Nephron (organoid): ENCODE measurements at regions not wholly inside any gene's neighbourhood (a gene's known extent, or its start where the extent isn't known, plus 50 kb on each side); places are given as distances from the start of the nearest gene placed in this dataset.

Experiments
- H3K27ac Mint-ChIP-seq, 3 experiments: 2 replicates each; pipeline ENCODE4 v1.8.0; 2020; ENCODE audit warnings: mixed read lengths in 3 of 3, mild to moderate bottlenecking in 2 of 3, moderate library complexity in 1 of 3
- H3K27me3 Mint-ChIP-seq: 2 replicates; pipeline ENCODE4 v1.8.0; 2021; ENCODE audit warnings: low read depth, mild to moderate bottlenecking, moderate library complexity, mixed read lengths
- H3K36me3 Mint-ChIP-seq: 2 replicates; pipeline ENCODE4 v1.8.0; 2020; ENCODE audit warnings: low read depth, mixed read lengths
- H3K4me1 Mint-ChIP-seq: 2 replicates; pipeline ENCODE4 v1.8.0; 2020; ENCODE audit warnings: mixed read lengths
- H3K4me3 Mint-ChIP-seq, 3 experiments: 2 replicates each; pipeline ENCODE4 v1.8.0; 2020; ENCODE audit warnings: mild to moderate bottlenecking in 3 of 3, mixed read lengths in 3 of 3, moderate library complexity in 2 of 3
- H3K9me3 Mint-ChIP-seq: 2 replicates; pipeline ENCODE4 v1.8.0; 2020; ENCODE audit warnings: mixed read lengths
- TF ChIP-seq, protein P1 (sequence below), 3 experiments: fragments of 200-600 bp; sonication (generic); IDR thresholded peaks; one replicate each; pipeline ENCODE4 v1.5.0; 2021; ENCODE audit warnings: antibody characterized with exemption in 3 of 3; ENCODE audit not compliant: unreplicated experiment in 3 of 3

GRCh38 chr4:104418286-104418685 is 76.4 kb downstream of the CXXC4 start:
- no peaks in the 10 kb centered on the region for H3K36me3 Mint-ChIP-seq
- no peak overlapping the region for H3K4me3 Mint-ChIP-seq
- H3K4me1 Mint-ChIP-seq = peaks cover 20% of the 10 kb centered on the region
- peaks cover 3% of the 10 kb centered on the region for H3K27me3 Mint-ChIP-seq
- no peak overlapping the region for H3K27ac Mint-ChIP-seq
- H3K9me3 Mint-ChIP-seq = no peaks in the 10 kb centered on the region
- TF ChIP-seq, protein P1, sequence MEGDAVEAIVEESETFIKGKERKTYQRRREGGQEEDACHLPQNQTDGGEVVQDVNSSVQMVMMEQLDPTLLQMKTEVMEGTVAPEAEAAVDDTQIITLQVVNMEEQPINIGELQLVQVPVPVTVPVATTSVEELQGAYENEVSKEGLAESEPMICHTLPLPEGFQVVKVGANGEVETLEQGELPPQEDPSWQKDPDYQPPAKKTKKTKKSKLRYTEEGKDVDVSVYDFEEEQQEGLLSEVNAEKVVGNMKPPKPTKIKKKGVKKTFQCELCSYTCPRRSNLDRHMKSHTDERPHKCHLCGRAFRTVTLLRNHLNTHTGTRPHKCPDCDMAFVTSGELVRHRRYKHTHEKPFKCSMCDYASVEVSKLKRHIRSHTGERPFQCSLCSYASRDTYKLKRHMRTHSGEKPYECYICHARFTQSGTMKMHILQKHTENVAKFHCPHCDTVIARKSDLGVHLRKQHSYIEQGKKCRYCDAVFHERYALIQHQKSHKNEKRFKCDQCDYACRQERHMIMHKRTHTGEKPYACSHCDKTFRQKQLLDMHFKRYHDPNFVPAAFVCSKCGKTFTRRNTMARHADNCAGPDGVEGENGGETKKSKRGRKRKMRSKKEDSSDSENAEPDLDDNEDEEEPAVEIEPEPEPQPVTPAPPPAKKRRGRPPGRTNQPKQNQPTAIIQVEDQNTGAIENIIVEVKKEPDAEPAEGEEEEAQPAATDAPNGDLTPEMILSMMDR (IDR thresholded peaks at IDR 0.05; ENCODE audit: unreplicated experiment in 3 of 3) = no peak

- TF ChIP-seq, protein P1 (IDR thresholded peaks at IDR 0.05; ENCODE audit: unreplicated experiment in 3 of 3) = no peak
- H3K27ac Mint-ChIP-seq = no peak overlapping the region
- peaks cover 20% of the 10 kb centered on the region for H3K4me1 Mint-ChIP-seq
- H3K9me3 Mint-ChIP-seq = no peaks in the 10 kb centered on the region
- H3K27me3 Mint-ChIP-seq = peaks cover 3% of the 10 kb centered on the region
- H3K4me3 Mint-ChIP-seq = no peak overlapping the region
- no peaks in the 10 kb centered on the region for H3K36me3 Mint-ChIP-seq
These were observed 77.3 kb downstream of the CXXC4 start for GRCh38 chr4:104417357-104417882.

DNA sequence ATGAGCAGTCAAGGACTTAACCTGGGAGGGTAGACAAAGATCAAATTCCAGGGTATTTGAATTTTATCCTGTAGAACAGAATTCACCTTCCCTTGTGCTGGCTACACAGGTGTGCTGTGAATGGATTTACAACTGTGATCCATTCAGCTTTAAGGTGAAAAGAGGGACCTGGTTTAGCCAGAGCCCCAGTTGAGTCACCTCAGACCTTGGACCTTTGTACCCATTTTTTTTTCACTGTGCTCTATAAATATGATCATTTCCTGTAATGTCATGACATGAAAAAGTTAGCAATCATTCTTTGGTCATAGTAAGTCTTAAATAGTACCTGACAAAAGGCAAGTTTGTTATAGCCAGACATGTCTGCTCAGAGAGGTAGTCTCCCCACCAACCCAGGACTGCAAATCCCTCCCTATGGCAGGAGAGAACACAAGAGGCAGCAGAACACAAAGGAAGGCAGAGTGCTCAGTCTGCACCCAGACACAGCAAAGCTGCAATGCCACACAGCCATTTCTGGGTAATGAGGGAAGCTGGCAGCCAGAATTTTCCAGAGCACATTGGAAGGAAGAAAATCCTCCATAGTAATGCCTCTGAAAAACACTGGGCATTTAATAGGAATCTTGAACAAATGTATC is 77.9 kb downstream of the CXXC4 start:
- Mint-ChIP-seq H3K27me3 (peaks cover 3% of the 10 kb centered on the region), H3K27ac (no peak overlapping the region), H3K36me3 (no peaks in the 10 kb centered on the region), H3K4me3 (no peak overlapping the region), H3K9me3 (no peaks in the 10 kb centered on the region), H3K4me1 (peaks cover 18% of the 10 kb centered on the region)
- TF ChIP-seq, protein P1 (IDR thresholded peaks at IDR 0.05; ENCODE audit: unreplicated experiment in 3 of 3) = no peak

GRCh38 chr4:104413487-104413886 is 81.2 kb downstream of the CXXC4 start:
- H3K4me1 Mint-ChIP-seq = peaks cover 20% of the 10 kb centered on the region
- H3K9me3 Mint-ChIP-seq = no peaks in the 10 kb centered on the region
- H3K27me3 Mint-ChIP-seq = peaks cover 3% of the 10 kb centered on the region
- no peaks in the 10 kb centered on the region for H3K36me3 Mint-ChIP-seq
- no peak overlapping the region for H3K4me3 Mint-ChIP-seq
- TF ChIP-seq, protein P1 (IDR thresholded peaks at IDR 0.05; ENCODE audit: unreplicated experiment in 3 of 3) = no peak
- H3K27ac Mint-ChIP-seq = no peak overlapping the region

DNA sequence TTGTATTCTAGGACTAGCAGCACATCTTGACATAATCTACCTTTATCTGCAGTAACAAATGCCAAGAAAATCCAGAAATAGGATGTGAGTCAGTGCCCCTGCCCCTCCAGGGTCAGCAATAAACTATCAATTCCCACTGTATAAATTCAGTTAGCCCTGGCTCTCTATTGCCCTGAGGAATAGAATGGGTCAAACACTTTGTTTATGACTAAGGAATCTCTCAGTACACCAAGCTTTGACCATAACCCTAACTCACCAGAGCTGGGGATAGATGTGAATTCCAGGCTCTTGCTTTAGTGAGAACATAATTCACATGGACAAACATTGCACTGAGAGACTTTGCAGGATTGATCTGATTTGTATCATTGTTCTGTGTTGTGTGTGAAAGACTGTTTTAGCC is 82.3 kb downstream of the CXXC4 start:
- Mint-ChIP-seq H3K4me1 (peaks cover 24% of the 10 kb centered on the region), H3K36me3 (no peaks in the 10 kb centered on the region), H3K27me3 (peaks cover 3% of the 10 kb centered on the region), H3K9me3 (no peaks in the 10 kb centered on the region), H3K4me3 (no peak overlapping the region), H3K27ac (no peak overlapping the region)
- TF ChIP-seq, protein P1 (IDR thresholded peaks at IDR 0.05; ENCODE audit: unreplicated experiment in 3 of 3) = no peak

- Mint-ChIP-seq H3K27ac (no peak overlapping the region), H3K9me3 (no peaks in the 10 kb centered on the region), H3K36me3 (no peaks in the 10 kb centered on the region), H3K27me3 (no peaks in the 10 kb centered on the region), H3K4me1 (peaks cover 29% of the 10 kb centered on the region), H3K4me3 (no peak overlapping the region)
- TF ChIP-seq, protein P1 (IDR thresholded peaks at IDR 0.05; ENCODE audit: unreplicated experiment in 3 of 3) = no peak
These were observed 83.2 kb downstream of the CXXC4 start for GRCh38 chr4:104411502-104411901.
